Muscle of back (tissue), 3 donors: ENCODE measurements at regions not wholly inside any gene's neighbourhood (a gene's known extent, or its start where the extent isn't known, plus 50 kb on each side); places are given as distances from the start of the nearest gene placed in this dataset.
A peak's percentile ranks its signal among the peaks of the same experiment; 100 is the strongest.
"Not testable (repeated sequence)": the region's sequence is repeated elsewhere in the genome, so short reads cannot be mapped to it uniquely, and the experiment has no call there.

Experiments used
- DNase-seq, 3 donors: peaks; one replicate each; pipeline versions ENCODE4 v3.0.0 to v3.0.0-alpha.2; 2013

- DNase-seq = peak in 2 of 3 donors; percentile 10 to 34
Measured at GRCh38 chr5:126000507-126000906, 422.7 kb upstream of the GRAMD2B start.

GRCh38 chr5:126002222-126002897 is 420.8 kb upstream of the GRAMD2B start:
- DNase-seq = peak; percentile 81 to 91 (median 87)

- peak; percentile 8 to 56 (median 44) for DNase-seq
Measured at GRCh38 chr5:126003309-126003708, 419.9 kb upstream of the GRAMD2B start.

- DNase-seq = peak; percentile 60 to 87 (median 68)
Measured at GRCh38 chr5:126004636-126005035, 418.6 kb upstream of the GRAMD2B start.

- DNase-seq = no peak
Measured at GRCh38 chr5:126007841-126008240, 415.4 kb upstream of the GRAMD2B start.

GRCh38 chr5:126009566-126009965 is 413.6 kb upstream of the GRAMD2B start:
- no peak for DNase-seq

- not testable (repeated sequence) for DNase-seq
Measured at GRCh38 chr5:126011526-126011925, 411.7 kb upstream of the GRAMD2B start.

- peak in 2 of 3 donors; percentile 4 to 13 for DNase-seq
Measured at GRCh38 chr5:126014676-126015075, 408.5 kb upstream of the GRAMD2B start.

GRCh38 chr5:126015235-126016181 is 407.7 kb upstream of the GRAMD2B start:
- DNase-seq = peak in 2 of 3 donors; percentile 38 to 64

GRCh38 chr5:126016256-126016655 is 407.0 kb upstream of the GRAMD2B start:
- DNase-seq = peak in 2 of 3 donors; percentile 57 to 77

GRCh38 chr5:126017096-126017495 is 406.1 kb upstream of the GRAMD2B start:
- DNase-seq = peak in 2 of 3 donors; percentile 9 to 24

GRCh38 chr5:126020770-126021169 is 402.4 kb upstream of the GRAMD2B start:
- DNase-seq = no peak

- no peak for DNase-seq
Measured at GRCh38 chr5:126023994-126024441, 399.2 kb upstream of the GRAMD2B start.

- no peak for DNase-seq
Measured at GRCh38 chr5:126027149-126027548, 396.1 kb upstream of the GRAMD2B start.

GRCh38 chr5:126027652-126028051 is 395.6 kb upstream of the GRAMD2B start:
- DNase-seq = no peak

- DNase-seq = no peak
Measured at GRCh38 chr5:126028336-126028735, 394.9 kb upstream of the GRAMD2B start.

GRCh38 chr5:126029282-126029681 is 393.9 kb upstream of the GRAMD2B start:
- not testable (repeated sequence) for DNase-seq

GRCh38 chr5:126030698-126031097 is 392.5 kb upstream of the GRAMD2B start:
- no peak for DNase-seq

- peak in 1 of 3 donors; percentile 32 for DNase-seq
Measured at GRCh38 chr5:126031989-126032716, 391.1 kb upstream of the GRAMD2B start.

GRCh38 chr5:126043688-126044087 is 379.5 kb upstream of the GRAMD2B start:
- DNase-seq = no peak

- DNase-seq = peak in 2 of 3 donors; percentile 68 to 76
Measured at GRCh38 chr5:126044111-126044668, 379.0 kb upstream of the GRAMD2B start.
